ENCODE measurements at regions not wholly inside any gene's neighbourhood (a gene's known extent, or its start where the extent isn't known, plus 50 kb on each side); places are given as distances from the start of the nearest gene placed in this dataset.
"Not testable (repeated sequence)": the region's sequence is repeated elsewhere in the genome, so short reads cannot be mapped to it uniquely, and the experiment has no call there.

DNA sequence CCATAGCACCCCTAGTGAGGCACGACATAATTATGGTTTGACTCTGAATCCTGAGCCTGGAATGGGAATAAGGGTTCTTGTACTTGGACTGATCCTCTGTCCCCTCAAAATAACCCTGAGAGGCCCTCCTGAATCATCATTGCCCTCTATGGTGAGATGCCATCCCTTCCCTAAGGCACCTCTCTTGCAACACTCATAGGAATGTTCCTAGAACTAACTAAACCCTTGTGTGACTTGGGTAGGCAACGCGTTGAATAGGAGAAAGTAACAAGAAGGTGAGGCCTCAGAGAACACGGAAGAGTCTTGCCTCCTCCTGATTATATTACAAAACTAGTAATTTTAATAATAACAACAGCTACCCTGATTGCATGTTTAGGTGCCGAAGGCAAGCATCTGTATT lies 189.1 kb upstream of the ANKFN1 start:
- no peaks in the 10 kb centered on the region for H3K36me3 ChIP-seq (ENCODE audit: control insufficient read depth, insufficient read depth, low read length)
- no peaks in the 10 kb centered on the region for H3K4me1 ChIP-seq (ENCODE audit: control insufficient read depth, insufficient read depth, low read length, poor library complexity, severe bottlenecking)
- no peak overlapping the region for H3K27ac ChIP-seq (ENCODE audit: low read depth, low read length, severe bottlenecking)
- WGBS, 2 experiments (ENCODE audit: insufficient coverage in 2 of 2), result 86 to 92% methylated on average over 1 to 5 of the region's 5 CpGs
- H3K9me3 ChIP-seq (ENCODE audit: control insufficient read depth, low read length), result no peaks in the 10 kb centered on the region
- H3K4me3 ChIP-seq (ENCODE audit: extremely low read depth, insufficient read depth, low read length, poor library complexity, severe bottlenecking), result no peak overlapping the region

DNA sequence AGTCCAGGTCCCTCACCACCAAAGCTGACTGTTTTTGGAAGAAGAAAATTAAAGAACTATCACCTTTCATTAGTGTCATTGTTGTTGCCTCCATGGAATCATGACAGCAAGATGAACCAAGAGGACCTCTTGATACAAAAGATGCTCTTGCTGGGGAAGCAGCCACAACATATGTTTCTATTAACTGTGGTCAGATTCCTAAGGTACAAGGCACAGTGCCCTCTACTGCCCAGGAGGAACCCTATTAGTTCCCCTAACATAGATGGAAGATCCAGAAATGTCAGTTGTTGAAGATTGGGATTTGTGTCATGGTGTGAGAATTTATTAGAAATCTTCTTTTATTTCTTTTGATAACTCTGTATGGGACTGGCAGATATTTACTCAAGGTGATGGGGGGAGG lies 188.2 kb upstream of the ANKFN1 start:
- H3K27ac ChIP-seq (ENCODE audit: low read depth, low read length, severe bottlenecking), result no peak overlapping the region

GRCh38 chr17:55969562-55970324 lies 183.5 kb upstream of the ANKFN1 start:
- Histone ChIP-seq H3K4me3 (ENCODE audit: extremely low read depth, insufficient read depth, low read length, poor library complexity, severe bottlenecking) (no peak overlapping the region), H3K9me3 (ENCODE audit: control insufficient read depth, low read length) (no peaks in the 10 kb centered on the region), H3K36me3 (ENCODE audit: control insufficient read depth, insufficient read depth, low read length) (no peaks in the 10 kb centered on the region), H3K4me1 (ENCODE audit: control insufficient read depth, insufficient read depth, low read length, poor library complexity, severe bottlenecking) (no peaks in the 10 kb centered on the region), H3K27ac (ENCODE audit: low read depth, low read length, severe bottlenecking) (no peak overlapping the region)
- WGBS, 2 experiments (ENCODE audit: insufficient coverage in 2 of 2), result no CpG with 5 or more reads among the region's 3 CpGs

More for the DNA sequence above, 188.2 kb upstream of the ANKFN1 start:
- Histone ChIP-seq H3K4me3 (ENCODE audit: extremely low read depth, insufficient read depth, low read length, poor library complexity, severe bottlenecking) (no peak overlapping the region), H3K9me3 (ENCODE audit: control insufficient read depth, low read length) (no peaks in the 10 kb centered on the region), H3K4me1 (ENCODE audit: control insufficient read depth, insufficient read depth, low read length, poor library complexity, severe bottlenecking) (no peaks in the 10 kb centered on the region), H3K36me3 (ENCODE audit: control insufficient read depth, insufficient read depth, low read length) (no peaks in the 10 kb centered on the region)

DNA sequence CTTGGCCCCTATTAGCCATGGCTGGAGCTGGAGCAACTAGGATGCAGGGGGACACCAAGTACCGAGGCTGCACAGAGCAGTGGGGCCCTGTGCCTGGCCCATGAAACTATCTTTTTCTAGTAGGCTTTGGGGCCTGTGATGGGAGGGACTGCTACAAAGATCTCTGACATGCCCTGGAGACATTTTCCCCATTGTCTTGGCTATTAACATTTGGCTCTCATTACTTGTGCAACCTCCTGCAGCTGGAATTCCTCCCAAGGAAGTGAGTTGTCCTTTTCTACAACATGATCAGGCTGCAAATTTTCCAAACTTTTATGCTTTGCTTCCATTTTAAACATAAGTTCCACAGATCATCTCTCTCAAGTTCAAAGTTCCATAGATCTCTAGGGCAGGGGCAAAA lies 174.7 kb upstream of the ANKFN1 start:
- H3K4me3 ChIP-seq (ENCODE audit: extremely low read depth, insufficient read depth, low read length, poor library complexity, severe bottlenecking), result no peak overlapping the region
- no peaks in the 10 kb centered on the region for H3K36me3 ChIP-seq (ENCODE audit: control insufficient read depth, insufficient read depth, low read length)
- no peak overlapping the region for H3K27ac ChIP-seq (ENCODE audit: low read depth, low read length, severe bottlenecking)
- no peaks in the 10 kb centered on the region for H3K9me3 ChIP-seq (ENCODE audit: control insufficient read depth, low read length)
- no peaks in the 10 kb centered on the region for H3K4me1 ChIP-seq (ENCODE audit: control insufficient read depth, insufficient read depth, low read length, poor library complexity, severe bottlenecking)
- 86 to 100% methylated on average over 1 of the region's 1 CpG for WGBS, 2 experiments (ENCODE audit: insufficient coverage in 2 of 2)

DNA sequence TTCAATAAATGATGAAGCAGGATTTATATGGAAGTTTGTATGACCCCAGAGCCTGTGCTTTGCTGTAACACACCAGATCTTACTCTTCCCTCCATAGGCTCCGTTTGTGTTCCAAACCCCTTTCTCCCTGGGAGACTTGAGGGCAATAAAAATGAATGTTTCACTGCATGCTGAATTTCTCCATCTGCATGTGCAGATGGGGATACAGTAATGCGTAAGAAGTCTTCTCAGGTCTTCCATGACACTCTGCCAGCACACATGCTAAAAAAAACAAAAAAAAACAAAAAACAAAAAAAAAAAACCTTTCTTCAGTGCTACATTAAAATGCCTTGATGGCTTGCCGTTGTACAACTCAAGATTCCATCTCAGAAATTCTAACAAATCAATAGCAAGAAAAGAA lies 170.2 kb upstream of the ANKFN1 start:
- H3K4me1 ChIP-seq (ENCODE audit: control insufficient read depth, insufficient read depth, low read length, poor library complexity, severe bottlenecking), result no peaks in the 10 kb centered on the region
- no peak overlapping the region for H3K27ac ChIP-seq (ENCODE audit: low read depth, low read length, severe bottlenecking)
- H3K9me3 ChIP-seq (ENCODE audit: control insufficient read depth, low read length), result no peaks in the 10 kb centered on the region
- H3K4me3 ChIP-seq (ENCODE audit: extremely low read depth, insufficient read depth, low read length, poor library complexity, severe bottlenecking), result no peak overlapping the region
- WGBS, 2 experiments (ENCODE audit: insufficient coverage in 2 of 2), result no CpG with 5 or more reads among the region's 3 CpGs
- H3K36me3 ChIP-seq (ENCODE audit: control insufficient read depth, insufficient read depth, low read length), result no peaks in the 10 kb centered on the region

DNA sequence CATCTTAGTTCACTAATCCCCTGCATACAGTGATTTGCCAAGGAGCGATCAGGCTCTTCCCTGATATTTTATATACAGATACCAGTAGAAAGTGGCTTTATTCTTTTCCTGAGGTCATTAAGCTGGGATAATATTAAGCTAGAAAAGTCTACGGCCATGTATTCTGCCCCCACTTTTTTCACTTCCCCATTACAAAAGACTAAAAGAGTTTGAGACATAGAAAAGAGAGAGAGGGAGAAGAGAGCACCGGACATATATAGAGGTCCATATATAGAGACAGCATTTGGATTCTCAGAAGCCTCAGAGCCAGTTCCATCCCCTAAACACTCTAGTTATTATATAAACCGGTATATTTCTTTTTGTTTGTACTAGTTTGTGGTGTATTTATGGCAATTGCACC lies 166.5 kb upstream of the ANKFN1 start:
- no peaks in the 10 kb centered on the region for H3K9me3 ChIP-seq (ENCODE audit: control insufficient read depth, low read length)
- WGBS, 2 experiments (ENCODE audit: insufficient coverage in 2 of 2), result no CpG with 5 or more reads among the region's 4 CpGs
- no peaks in the 10 kb centered on the region for H3K4me1 ChIP-seq (ENCODE audit: control insufficient read depth, insufficient read depth, low read length, poor library complexity, severe bottlenecking)
- no peaks in the 10 kb centered on the region for H3K36me3 ChIP-seq (ENCODE audit: control insufficient read depth, insufficient read depth, low read length)
- H3K27ac ChIP-seq (ENCODE audit: low read depth, low read length, severe bottlenecking), result no peak overlapping the region
- no peak overlapping the region for H3K4me3 ChIP-seq (ENCODE audit: extremely low read depth, insufficient read depth, low read length, poor library complexity, severe bottlenecking)

DNA sequence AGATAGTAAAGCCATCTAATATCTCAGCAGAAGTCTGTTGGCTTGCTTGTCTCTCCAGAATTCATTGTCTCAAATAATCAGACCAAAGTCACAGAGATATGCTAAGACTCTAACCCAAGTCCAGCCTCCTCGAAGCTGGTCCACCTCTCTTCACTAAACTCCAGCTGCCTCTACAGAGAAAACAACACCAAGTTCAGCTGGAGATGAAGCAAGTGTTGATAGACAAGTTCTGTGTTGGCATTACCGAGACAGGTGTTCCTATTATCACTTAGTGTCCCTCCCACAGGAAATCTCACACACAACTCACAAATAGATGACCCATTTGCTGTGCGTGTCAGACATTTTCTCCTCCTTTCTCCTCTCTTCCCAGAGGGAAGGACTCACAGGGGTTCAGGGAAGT lies 164.4 kb upstream of the ANKFN1 start:
- no peak overlapping the region for H3K4me3 ChIP-seq (ENCODE audit: extremely low read depth, insufficient read depth, low read length, poor library complexity, severe bottlenecking)
- no peaks in the 10 kb centered on the region for H3K4me1 ChIP-seq (ENCODE audit: control insufficient read depth, insufficient read depth, low read length, poor library complexity, severe bottlenecking)
- no peaks in the 10 kb centered on the region for H3K36me3 ChIP-seq (ENCODE audit: control insufficient read depth, insufficient read depth, low read length)
- H3K27ac ChIP-seq (ENCODE audit: low read depth, low read length, severe bottlenecking), result no peak overlapping the region
- peaks cover 8% of the 10 kb centered on the region for H3K9me3 ChIP-seq (ENCODE audit: control insufficient read depth, low read length)
- WGBS, 2 experiments (ENCODE audit: insufficient coverage in 2 of 2), result 100% methylated on average over 1 of the region's 3 CpGs; no CpG with 5 or more reads in 1 of the 2 experiments

DNA sequence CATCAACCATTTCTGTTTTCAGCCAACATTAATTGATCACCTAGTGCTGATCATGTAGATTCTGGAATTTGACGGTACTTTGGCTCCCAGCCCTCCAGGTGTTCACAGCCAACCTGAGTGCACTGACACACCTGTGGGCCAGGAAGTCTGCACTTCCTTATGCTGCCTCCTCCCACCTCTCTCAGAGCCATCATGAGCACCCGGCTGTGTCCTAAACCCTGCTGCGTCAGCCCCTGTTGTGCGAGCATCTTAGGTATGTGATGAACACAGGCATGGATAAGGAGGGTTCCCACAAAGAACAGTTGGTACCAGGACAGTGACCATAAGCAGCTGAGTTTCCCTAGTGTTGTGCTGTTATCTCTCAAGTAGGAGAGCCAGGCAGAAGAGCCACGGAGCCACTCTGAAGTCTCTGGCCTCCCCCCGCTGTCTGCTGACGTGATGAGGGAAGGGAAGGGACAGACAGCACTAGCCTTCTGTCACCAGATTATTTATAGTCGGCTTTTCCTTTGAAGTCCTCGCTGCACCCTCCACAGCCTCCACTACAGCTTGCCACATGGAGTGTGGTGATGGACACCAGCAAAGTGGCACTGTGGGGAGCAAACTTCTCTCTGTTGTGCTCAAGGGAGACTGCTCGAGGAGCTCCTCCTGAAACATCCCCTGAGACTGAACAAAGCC lies 162.8 kb upstream of the ANKFN1 start:
- Histone ChIP-seq H3K36me3 (ENCODE audit: control insufficient read depth, insufficient read depth, low read length) (no peaks in the 10 kb centered on the region), H3K4me3 (ENCODE audit: extremely low read depth, insufficient read depth, low read length, poor library complexity, severe bottlenecking) (no peak overlapping the region), H3K4me1 (ENCODE audit: control insufficient read depth, insufficient read depth, low read length, poor library complexity, severe bottlenecking) (no peaks in the 10 kb centered on the region), H3K9me3 (ENCODE audit: control insufficient read depth, low read length) (peaks cover 8% of the 10 kb centered on the region), H3K27ac (ENCODE audit: low read depth, low read length, severe bottlenecking) (no peak overlapping the region)
- WGBS, 2 experiments (ENCODE audit: insufficient coverage in 2 of 2), result 62 to 65% methylated on average over 4 to 6 of the region's 10 CpGs

DNA sequence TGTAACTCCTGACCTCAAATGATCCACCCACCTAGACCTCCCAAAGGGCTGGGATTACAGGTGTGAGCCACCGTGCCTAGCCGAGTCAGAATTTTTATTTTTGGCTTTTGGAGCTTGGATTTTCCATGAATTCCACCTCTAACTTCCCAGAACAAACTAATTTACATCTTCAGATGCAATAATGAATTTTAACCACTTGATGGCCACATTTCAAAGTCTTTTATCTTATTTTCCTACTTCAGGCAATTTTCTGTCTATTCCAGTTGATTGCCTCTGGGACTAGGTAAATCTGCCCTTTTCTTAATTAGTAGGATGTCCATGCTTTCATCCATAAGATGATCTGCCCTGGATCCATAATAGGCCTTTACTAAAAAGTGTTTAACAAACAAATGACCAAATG lies 156.4 kb upstream of the ANKFN1 start:
- WGBS, 2 experiments (ENCODE audit: insufficient coverage in 2 of 2), result 83 to 85% methylated on average over 2 of the region's 2 CpGs
- no peak overlapping the region for H3K4me3 ChIP-seq (ENCODE audit: extremely low read depth, insufficient read depth, low read length, poor library complexity, severe bottlenecking)
- H3K36me3 ChIP-seq (ENCODE audit: control insufficient read depth, insufficient read depth, low read length), result no peaks in the 10 kb centered on the region
- H3K4me1 ChIP-seq (ENCODE audit: control insufficient read depth, insufficient read depth, low read length, poor library complexity, severe bottlenecking), result no peaks in the 10 kb centered on the region
- peaks cover 8% of the 10 kb centered on the region for H3K9me3 ChIP-seq (ENCODE audit: control insufficient read depth, low read length)
- no peak overlapping the region for H3K27ac ChIP-seq (ENCODE audit: low read depth, low read length, severe bottlenecking)

DNA sequence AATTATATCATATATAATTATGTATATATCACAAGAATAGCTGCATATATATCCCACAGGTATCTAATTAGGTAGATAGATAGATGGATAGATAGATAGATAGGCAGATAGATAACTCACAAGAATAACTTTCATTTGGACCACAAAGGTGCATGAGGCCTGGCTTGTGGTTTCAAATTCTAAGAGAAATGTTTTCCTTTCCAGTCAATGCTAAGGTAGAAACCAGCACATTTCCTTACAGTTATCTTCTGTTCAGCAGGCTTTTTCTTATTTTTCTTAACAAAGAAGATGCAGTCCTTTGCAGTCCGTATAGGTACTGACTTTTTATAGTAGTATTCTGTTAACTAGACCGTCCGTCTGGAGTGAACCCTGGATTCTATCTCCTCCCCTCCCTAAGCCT lies 152.9 kb upstream of the ANKFN1 start:
- no peaks in the 10 kb centered on the region for H3K9me3 ChIP-seq (ENCODE audit: control insufficient read depth, low read length)
- 87 to 89% methylated on average over 2 of the region's 3 CpGs for WGBS, 2 experiments (ENCODE audit: insufficient coverage in 2 of 2)
- H3K4me3 ChIP-seq (ENCODE audit: extremely low read depth, insufficient read depth, low read length, poor library complexity, severe bottlenecking), result no peak overlapping the region
- no peaks in the 10 kb centered on the region for H3K4me1 ChIP-seq (ENCODE audit: control insufficient read depth, insufficient read depth, low read length, poor library complexity, severe bottlenecking)
- no peak overlapping the region for H3K27ac ChIP-seq (ENCODE audit: low read depth, low read length, severe bottlenecking)
- no peaks in the 10 kb centered on the region for H3K36me3 ChIP-seq (ENCODE audit: control insufficient read depth, insufficient read depth, low read length)

GRCh38 chr17:56002656-56003055 lies 150.6 kb upstream of the ANKFN1 start:
- H3K4me3 ChIP-seq (ENCODE audit: extremely low read depth, insufficient read depth, low read length, poor library complexity, severe bottlenecking); H3K27ac ChIP-seq (ENCODE audit: low read depth, low read length, severe bottlenecking); H3K9me3 ChIP-seq (ENCODE audit: control insufficient read depth, low read length); H3K36me3 ChIP-seq (ENCODE audit: control insufficient read depth, insufficient read depth, low read length); H3K4me1 ChIP-seq (ENCODE audit: control insufficient read depth, insufficient read depth, low read length, poor library complexity, severe bottlenecking): not testable (repeated sequence)
- WGBS, 2 experiments (ENCODE audit: insufficient coverage in 2 of 2), result 88 to 90% methylated on average over 6 to 7 of the region's 8 CpGs
